Keratinocyte (primary cell): ENCODE measurements at regions not wholly inside any gene's neighbourhood (a gene's known extent, or its start where the extent isn't known, plus 50 kb on each side); places are given as distances from the start of the nearest gene placed in this dataset.
A peak's percentile ranks its signal among the peaks of the same experiment; 100 is the strongest.

Source experiments
- DNase-seq: peaks from one replicate; pipeline ENCODE4 v3.0.0-alpha.2; 2011; ENCODE audit warnings: low read depth, missing footprints, low spot score
- FAIRE-seq: peaks from 2 replicates; lab custom pipeline; 2011; peaks lifted over from hg19 to GRCh38; lab: Jason Lieb, UNC
- H2AFZ ChIP-seq: 2 replicates; pipeline ENCODE4 v1.6.0; 2012; ENCODE audit warnings: low read length, control low read depth, inconsistent platforms; ENCODE audit not compliant: control insufficient read depth
- H3K27ac ChIP-seq: 2 replicates; pipeline ENCODE4 v1.5.1; 2011; ENCODE audit warnings: low read length; ENCODE audit not compliant: control insufficient read depth, insufficient read depth
- H3K27me3 ChIP-seq: 3 replicates; pipeline ENCODE4 v1.6.0; 2011; ENCODE audit warnings: low read length; ENCODE audit not compliant: control insufficient read depth, insufficient read depth; ENCODE audit errors: extremely low read depth
- H3K36me3 ChIP-seq, 2 experiments: 2 replicates in 1 of 2; 3 replicates in 1 of 2; pipeline ENCODE4 v1.5.1; 2011; ENCODE audit warnings: low read length in 2 of 2, mild to moderate bottlenecking in 1 of 2; ENCODE audit not compliant: control insufficient read depth in 2 of 2, insufficient read depth in 2 of 2; ENCODE audit errors: extremely low read depth in 1 of 2
- H3K4me1 ChIP-seq: 3 replicates; pipeline ENCODE4 v1.5.1; 2011; ENCODE audit warnings: low read length; ENCODE audit not compliant: control insufficient read depth, insufficient read depth; ENCODE audit errors: extremely low read depth
- H3K4me2 ChIP-seq: 3 replicates; pipeline ENCODE4 v1.6.0; 2011; ENCODE audit warnings: low read depth, low read length; ENCODE audit not compliant: control insufficient read depth, insufficient read depth; ENCODE audit errors: extremely low read depth
- H3K4me3 ChIP-seq, 3 experiments: fragments of 200-600 bp in 1 of 3; sonication (generic) in 1 of 3; 2 replicates in 2 of 3; 3 replicates in 1 of 3; pipeline ENCODE4 v1.5.1; 2011 to 2016; ENCODE audit warnings: low read length in 3 of 3, mild to moderate bottlenecking in 3 of 3, control low read depth in 2 of 3, inconsistent platforms in 1 of 3, low read depth in 1 of 3, mixed read lengths in 1 of 3, mixed run types in 1 of 3, moderate library complexity in 1 of 3; ENCODE audit not compliant: control insufficient read depth in 2 of 3, insufficient read depth in 2 of 3; ENCODE audit errors: extremely low read depth in 1 of 3
- H3K79me2 ChIP-seq: 2 replicates; pipeline ENCODE4 v1.6.0; 2012; ENCODE audit warnings: low read length; ENCODE audit not compliant: control insufficient read depth, insufficient read depth
- H3K9ac ChIP-seq: 3 replicates; pipeline ENCODE4 v1.6.0; 2011; ENCODE audit warnings: low read length; ENCODE audit not compliant: control insufficient read depth, insufficient read depth; ENCODE audit errors: extremely low read depth
- H3K9me1 ChIP-seq: 3 replicates; pipeline ENCODE4 v1.6.0; 2011; ENCODE audit warnings: low read length; ENCODE audit not compliant: control insufficient read depth, insufficient read depth; ENCODE audit errors: extremely low read depth
- H3K9me3 ChIP-seq: 2 replicates; pipeline ENCODE4 v1.5.1; 2012; ENCODE audit warnings: low read depth, low read length; ENCODE audit not compliant: control insufficient read depth
- H4K20me1 ChIP-seq: 3 replicates; pipeline ENCODE4 v1.6.0; 2011; ENCODE audit warnings: low read length; ENCODE audit not compliant: control insufficient read depth, insufficient read depth; ENCODE audit errors: extremely low read depth
- CTCF ChIP-seq, 3 experiments: IDR thresholded peaks in 1 of 3; conservative IDR thresholded peaks in 1 of 3; optimal IDR thresholded peaks in 1 of 3; 2 replicates in 2 of 3; 3 replicates in 1 of 3; pipeline versions ENCODE3 to v1.5.1; 2011; ENCODE audit warnings: low read length in 3 of 3, mild to moderate bottlenecking in 3 of 3, moderate library complexity in 2 of 3, control low read depth in 1 of 3, inconsistent platforms in 1 of 3; ENCODE audit not compliant: insufficient read depth in 2 of 3; ENCODE audit errors: extremely low read depth in 1 of 3
- EZH2 ChIP-seq: IDR thresholded peaks from one replicate; pipeline ENCODE4 v1.6.1; 2012; ENCODE audit warnings: inconsistent platforms, mild to moderate bottlenecking, low read length, moderate library complexity
- dilution Hi-C: fragments of 300-500 bp; cut with MboI; formaldehyde crosslinking; loops from one replicate; pipeline ENCODE4 v1.7.0; 2020; ENCODE audit warnings: low sequenced_read_pairs; ENCODE audit not compliant: extremely low pct_ligation_motif_present

- peak overlapping the region; percentile 7 for H2AFZ ChIP-seq
- dilution Hi-C loops = no loop called here
- no peaks in the 10 kb centered on the region for H3K9me1 ChIP-seq
- no peak overlapping the region for H3K9ac ChIP-seq
- FAIRE-seq = no peak
- TF ChIP-seq EZH2 (no peak), CTCF (optimal IDR thresholded peaks at IDR 0.05 in 1 of 3, IDR thresholded peaks at IDR 0.05 in 1 of 3, conservative IDR thresholded peaks at IDR 0.05 in 1 of 3; ENCODE audit: extremely low read depth in 1 of 3, insufficient read depth in 2 of 3, low read length in 3 of 3) (no peak)
- no peaks in the 10 kb centered on the region for H3K79me2 ChIP-seq
- no peak overlapping the region for H3K27ac ChIP-seq
- peaks cover 12% of the 10 kb centered on the region for H3K4me1 ChIP-seq
- no peaks in the 10 kb centered on the region for H3K36me3 ChIP-seq
- no peaks in the 10 kb centered on the region for H4K20me1 ChIP-seq
- H3K27me3 ChIP-seq = no peaks in the 10 kb centered on the region
- no peak overlapping the region for H3K4me3 ChIP-seq
- H3K9me3 ChIP-seq = no peaks in the 10 kb centered on the region
- no peak for DNase-seq
- H3K4me2 ChIP-seq = no peak overlapping the region
Observed at GRCh38 chr6:81614292-81614691, 138.2 kb downstream of the TENT5A start.

- no peak for TF ChIP-seq EZH2
- TF ChIP-seq CTCF (optimal IDR thresholded peaks at IDR 0.05 in 1 of 3, IDR thresholded peaks at IDR 0.05 in 1 of 3, conservative IDR thresholded peaks at IDR 0.05 in 1 of 3; ENCODE audit: extremely low read depth in 1 of 3, insufficient read depth in 2 of 3, low read length in 3 of 3) = no peak
- Histone ChIP-seq H3K79me2 (no peaks in the 10 kb centered on the region), H2AFZ (peak overlapping the region; percentile 7), H3K36me3 (no peaks in the 10 kb centered on the region), H3K9ac (no peak overlapping the region), H3K4me2 (peak overlapping the region; percentile 3), H4K20me1 (no peaks in the 10 kb centered on the region), H3K27me3 (no peaks in the 10 kb centered on the region), H3K4me1 (peaks cover 12% of the 10 kb centered on the region), H3K4me3 (no peak overlapping the region), H3K9me1 (no peaks in the 10 kb centered on the region), H3K27ac (no peak overlapping the region), H3K9me3 (no peaks in the 10 kb centered on the region)
- peak; percentile 43 for FAIRE-seq
- dilution Hi-C loops = no loop called here
- DNase-seq = no peak
Observed at GRCh38 chr6:81613606-81614005, 138.9 kb downstream of the TENT5A start.
